GM18511 (cell line): ENCODE measurements at regions not wholly inside any gene's neighbourhood (a gene's known extent, or its start where the extent isn't known, plus 50 kb on each side); places are given as distances from the start of the nearest gene placed in this dataset.
A peak's percentile ranks its signal among the peaks of the same experiment; 100 is the strongest.
"Not testable (repeated sequence)": the region's sequence is repeated elsewhere in the genome, so short reads cannot be mapped to it uniquely, and the experiment has no call there.

Experiments
- ATAC-seq: cut with Tn5 transposase; IDR thresholded peaks from one replicate; pipeline ENCODE4 v1.9.1; 2021; ENCODE audit warnings: mild to moderate bottlenecking, moderate library complexity; ENCODE audit not compliant: unreplicated experiment

- ATAC-seq: no peak
Measured at GRCh38 chr12:47412601-47413236, 293.1 kb downstream of the RPAP3 start.

GRCh38 chr12:47411966-47412365 is 293.9 kb downstream of the RPAP3 start:
- no peak for ATAC-seq

- no peak for ATAC-seq
Measured at GRCh38 chr12:47410862-47411261, 295.0 kb downstream of the RPAP3 start.

- ATAC-seq: no peak
Measured at GRCh38 chr12:47410383-47410782, 295.4 kb downstream of the RPAP3 start.

- ATAC-seq: no peak
Measured at GRCh38 chr12:47409310-47409987, 296.4 kb downstream of the RPAP3 start.

- ATAC-seq: peak; percentile 97
Measured at GRCh38 chr12:47408171-47408871, 297.5 kb downstream of the RPAP3 start.

GRCh38 chr12:47407463-47408129 is 298.2 kb downstream of the RPAP3 start:
- ATAC-seq: no peak

GRCh38 chr12:47403681-47404080 is 302.1 kb downstream of the RPAP3 start:
- no peak for ATAC-seq

GRCh38 chr12:47401196-47401595 is 304.6 kb downstream of the RPAP3 start:
- not testable (repeated sequence) for ATAC-seq

GRCh38 chr12:47400266-47400665 is 305.6 kb downstream of the RPAP3 start:
- no peak for ATAC-seq

GRCh38 chr12:47397664-47398281 is 308.1 kb downstream of the RPAP3 start:
- peak; percentile 70 for ATAC-seq

GRCh38 chr12:47396902-47397663 is 308.7 kb downstream of the RPAP3 start:
- ATAC-seq: no peak

- ATAC-seq: no peak
Measured at GRCh38 chr12:47394070-47394469, 311.8 kb downstream of the RPAP3 start.

- ATAC-seq: no peak
Measured at GRCh38 chr12:47393403-47393790, 312.4 kb downstream of the RPAP3 start.

- no peak for ATAC-seq
Measured at GRCh38 chr12:47391566-47391965, 311.8 kb upstream of the AMIGO2 start.

- ATAC-seq: no peak
Measured at GRCh38 chr12:47388712-47389111, 309.0 kb upstream of the AMIGO2 start.

- ATAC-seq: no peak
Measured at GRCh38 chr12:47387994-47388393, 308.2 kb upstream of the AMIGO2 start.

GRCh38 chr12:47385653-47386052 is 305.9 kb upstream of the AMIGO2 start:
- no peak for ATAC-seq

- no peak for ATAC-seq
Measured at GRCh38 chr12:47383942-47384341, 304.2 kb upstream of the AMIGO2 start.

- ATAC-seq: no peak
Measured at GRCh38 chr12:47382305-47382704, 302.5 kb upstream of the AMIGO2 start.
